GM12874 (cell line): ENCODE measurements at regions not wholly inside any gene's neighbourhood (a gene's known extent, or its start where the extent isn't known, plus 50 kb on each side); places are given as distances from the start of the nearest gene placed in this dataset.

Experiments
- TF ChIP-seq, protein P1 (sequence below): IDR thresholded peaks from 2 replicates; pipeline ENCODE4 v1.5.1; 2011; ENCODE audit warnings: low read depth, mild to moderate bottlenecking, control low read depth, low read length, moderate library complexity; ENCODE audit not compliant: insufficient read depth

DNA sequence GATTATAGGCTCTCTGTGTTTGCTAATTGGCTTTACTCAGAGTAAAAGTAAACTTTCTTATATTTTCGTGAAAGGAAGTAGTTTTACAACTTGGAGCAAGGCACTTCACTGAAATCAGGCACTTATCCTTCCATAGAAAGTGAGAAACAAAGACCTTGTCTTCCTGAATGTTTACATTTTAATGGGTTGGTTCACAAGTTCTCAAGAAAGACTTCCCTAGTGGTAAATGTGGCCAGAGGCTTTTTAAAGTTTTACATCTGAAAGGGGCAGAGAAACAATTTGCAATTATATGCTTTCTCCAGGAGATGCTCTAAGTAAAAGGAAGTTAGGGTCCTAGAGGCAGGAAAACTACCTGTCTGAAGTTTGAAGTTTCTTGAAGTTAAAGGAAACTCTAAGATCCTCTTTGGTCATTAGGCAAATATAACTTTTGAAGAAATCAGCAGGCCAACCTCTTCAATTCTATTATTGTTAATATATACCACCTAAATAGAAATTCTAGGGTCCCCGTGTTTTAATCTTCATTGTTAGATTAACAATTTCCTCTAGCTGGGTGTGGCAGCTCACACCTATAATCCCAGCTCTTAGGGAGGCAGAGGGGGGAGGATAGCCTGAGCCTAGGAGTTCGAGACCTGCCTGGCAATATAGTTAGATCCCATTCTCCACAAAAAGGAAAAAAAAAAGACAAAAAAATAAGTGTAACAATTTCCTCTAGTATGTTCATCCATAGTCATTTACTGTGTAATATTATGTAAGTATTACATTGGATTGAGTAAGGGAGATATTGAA is 644.9 kb upstream of the FOXG1 start:
- TF ChIP-seq, protein P1, sequence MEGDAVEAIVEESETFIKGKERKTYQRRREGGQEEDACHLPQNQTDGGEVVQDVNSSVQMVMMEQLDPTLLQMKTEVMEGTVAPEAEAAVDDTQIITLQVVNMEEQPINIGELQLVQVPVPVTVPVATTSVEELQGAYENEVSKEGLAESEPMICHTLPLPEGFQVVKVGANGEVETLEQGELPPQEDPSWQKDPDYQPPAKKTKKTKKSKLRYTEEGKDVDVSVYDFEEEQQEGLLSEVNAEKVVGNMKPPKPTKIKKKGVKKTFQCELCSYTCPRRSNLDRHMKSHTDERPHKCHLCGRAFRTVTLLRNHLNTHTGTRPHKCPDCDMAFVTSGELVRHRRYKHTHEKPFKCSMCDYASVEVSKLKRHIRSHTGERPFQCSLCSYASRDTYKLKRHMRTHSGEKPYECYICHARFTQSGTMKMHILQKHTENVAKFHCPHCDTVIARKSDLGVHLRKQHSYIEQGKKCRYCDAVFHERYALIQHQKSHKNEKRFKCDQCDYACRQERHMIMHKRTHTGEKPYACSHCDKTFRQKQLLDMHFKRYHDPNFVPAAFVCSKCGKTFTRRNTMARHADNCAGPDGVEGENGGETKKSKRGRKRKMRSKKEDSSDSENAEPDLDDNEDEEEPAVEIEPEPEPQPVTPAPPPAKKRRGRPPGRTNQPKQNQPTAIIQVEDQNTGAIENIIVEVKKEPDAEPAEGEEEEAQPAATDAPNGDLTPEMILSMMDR = no peak

DNA sequence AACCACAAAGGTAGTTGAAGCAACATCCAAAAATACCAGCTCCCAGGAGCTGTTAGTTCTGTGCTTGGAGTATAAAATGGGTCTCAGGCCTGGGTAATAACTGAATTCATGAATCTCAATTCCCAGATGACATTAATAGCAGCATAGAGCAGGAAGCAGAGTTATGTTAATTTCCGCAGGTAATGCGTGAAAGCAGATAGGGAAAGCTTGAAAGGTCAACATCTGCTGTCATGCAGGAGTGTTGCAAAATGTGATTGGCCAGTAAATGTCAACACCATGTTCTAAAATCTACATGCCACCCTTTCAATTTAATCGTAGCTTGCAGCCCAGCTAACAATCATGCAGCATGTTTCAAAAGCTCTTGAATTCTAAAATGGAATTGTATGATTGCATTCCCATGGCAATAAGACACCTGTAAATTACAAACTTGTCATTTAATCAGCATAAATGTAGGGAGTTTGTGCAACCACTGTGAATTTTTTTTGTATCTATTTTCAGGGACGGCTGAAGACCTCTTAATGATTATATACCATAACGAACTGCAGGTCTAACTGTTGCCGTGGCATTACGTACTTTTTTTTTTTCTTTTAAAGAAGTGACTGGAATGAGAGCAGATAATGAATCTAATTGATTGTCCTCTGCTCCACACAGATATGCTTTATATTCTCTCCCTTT is 635.8 kb upstream of the FOXG1 start:
- TF ChIP-seq, protein P1 = no peak

DNA sequence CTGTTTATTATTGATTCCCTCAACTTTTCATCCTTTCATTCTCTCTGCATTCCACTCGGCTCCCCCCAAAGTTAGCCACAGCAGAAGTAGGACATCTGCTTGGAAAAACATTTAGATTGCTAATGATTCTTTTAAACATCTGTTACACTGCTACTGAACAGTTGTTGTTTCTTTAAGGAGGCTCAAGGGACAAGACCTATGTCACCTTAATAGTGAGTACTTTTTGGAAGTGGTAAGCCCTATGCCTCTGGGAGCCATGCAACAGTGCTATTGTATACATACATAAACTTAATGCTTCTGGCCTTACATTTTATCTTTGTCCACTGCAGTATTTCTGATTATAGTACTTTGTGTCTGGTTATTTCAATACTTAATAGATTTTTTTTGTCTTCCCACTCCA is 628.2 kb upstream of the FOXG1 start:
- TF ChIP-seq, protein P1 = no peak

DNA sequence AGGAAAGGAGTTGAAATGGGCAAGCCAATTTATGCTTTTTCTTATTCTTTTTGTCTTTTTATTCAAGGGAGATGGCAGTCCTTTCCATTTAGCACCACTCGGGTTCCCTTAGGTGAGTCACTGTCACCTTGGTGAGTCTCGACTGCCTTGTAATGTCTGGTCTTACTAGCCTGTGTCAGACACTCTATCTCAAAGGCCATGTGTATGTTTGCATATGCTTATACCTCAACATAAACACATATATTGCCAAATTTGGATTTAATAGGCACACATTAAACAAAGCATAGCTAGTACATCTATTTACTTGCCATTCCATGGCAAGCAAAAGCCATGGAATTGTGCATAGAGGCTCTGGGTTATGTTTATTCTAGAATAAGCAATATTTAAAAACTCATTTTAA is 624.9 kb upstream of the FOXG1 start:
- TF ChIP-seq, protein P1 = no peak

DNA sequence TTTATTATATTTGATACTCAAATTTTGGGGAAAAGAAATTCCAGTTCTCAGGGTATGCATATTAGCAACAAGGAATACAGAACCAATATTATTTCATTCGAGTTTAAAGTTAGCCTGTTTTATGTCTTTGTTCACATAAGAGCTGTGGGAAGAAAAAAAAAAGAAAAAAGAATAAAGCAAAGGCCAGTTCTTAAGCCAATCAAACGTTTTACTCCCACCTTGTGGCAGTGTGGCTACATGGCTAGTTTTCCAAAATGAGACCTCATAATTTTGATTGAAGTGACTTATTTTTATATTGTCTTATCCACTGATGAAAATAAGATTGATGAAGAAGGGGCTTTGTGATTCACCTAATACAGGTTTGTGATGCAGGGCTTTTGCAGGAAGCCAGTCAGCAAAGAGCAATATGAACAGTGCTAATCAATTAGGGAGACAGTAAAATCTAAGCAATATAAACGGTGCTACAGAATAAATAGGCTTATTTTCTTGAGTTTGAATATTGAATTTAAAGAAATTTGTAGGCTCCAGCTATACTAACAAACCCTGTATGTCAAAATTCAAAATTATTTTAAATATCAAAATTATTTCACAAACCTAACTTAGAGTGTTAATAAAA is 624.1 kb upstream of the FOXG1 start:
- TF ChIP-seq, protein P1 = no peak

- TF ChIP-seq, protein P1 = no peak
Measured at GRCh38 chr14:28143316-28143715, 623.3 kb upstream of the FOXG1 start.

- TF ChIP-seq, protein P1 = no peak
Measured at GRCh38 chr14:28151926-28152325, 614.7 kb upstream of the FOXG1 start.
